Upper lobe of left lung (tissue), 4 donors: ENCODE measurements at regions not wholly inside any gene's neighbourhood (a gene's known extent, or its start where the extent isn't known, plus 50 kb on each side); places are given as distances from the start of the nearest gene placed in this dataset.

Source experiments
- CTCF ChIP-seq, 6 experiments: fragments of 450-650 bp in 4 of 6; fragments of 200-600 bp in 2 of 6; sonication (generic) in 2 of 6; IDR thresholded peaks; one replicate each; pipeline ENCODE4 v1.5.1; 2016 to 2019; ENCODE audit warnings: antibody characterized with exemption in 6 of 6
- EP300 ChIP-seq, 4 donors: sonication (generic); formaldehyde crosslinking; IDR thresholded peaks; one replicate each; pipeline ENCODE4 v1.5.1; 2017; ENCODE audit warnings: antibody characterized with exemption in 4 of 4, control low read depth in 2 of 4
- POLR2A ChIP-seq, 4 donors: fragments of 450-650 bp; IDR thresholded peaks; one replicate each; pipeline ENCODE4 v1.5.1; 2016 to 2017; ENCODE audit warnings: antibody characterized with exemption in 4 of 4, mild to moderate bottlenecking in 2 of 4
- POLR2AphosphoS5 ChIP-seq, 2 donors: sonication (generic); formaldehyde crosslinking; IDR thresholded peaks; one replicate each; pipeline ENCODE4 v1.5.1; 2017; ENCODE audit warnings: antibody characterized with exemption in 2 of 2

- TF ChIP-seq CTCF (IDR thresholded peaks at IDR 0.05) (no peak), EP300 (IDR thresholded peaks at IDR 0.05) (no peak), POLR2AphosphoS5 (IDR thresholded peaks at IDR 0.05) (no peak), POLR2A (IDR thresholded peaks at IDR 0.05) (no peak)
Measured at GRCh38 chr7:80066639-80067038, 68.0 kb upstream of the GNAI1 start.
